Lung (tissue), 11 donors: ENCODE measurements at regions not wholly inside any gene's neighbourhood (a gene's known extent, or its start where the extent isn't known, plus 50 kb on each side); places are given as distances from the start of the nearest gene placed in this dataset.

Source experiments
- ATAC-seq: fragments of 200-7000 bp; cut with Tn5 transposase; one replicate; pipeline ENCODE4 v1.9.1; 2020; ENCODE audit warnings: moderate number of reproducible peaks; ENCODE audit not compliant: insufficient read depth, low FRiP score
- DNase-seq, 3 donors: peaks; one replicate each; pipeline ENCODE4 v3.0.0-alpha.2; 2013 to 2017
- H3K27ac ChIP-seq, 2 donors: one replicate each; pipeline ENCODE4 v1.5.1; 2013; ENCODE audit warnings: mild to moderate bottlenecking in 2 of 2, moderate library complexity in 2 of 2, control low read depth in 1 of 2, inconsistent platforms in 1 of 2, low read depth in 1 of 2, low read length in 1 of 2
- H3K27me3 ChIP-seq, 3 donors: one replicate each; pipeline ENCODE4 v1.5.1; 2013; ENCODE audit warnings: low read length in 2 of 3; ENCODE audit not compliant: control insufficient read depth in 3 of 3, insufficient read depth in 3 of 3
- H3K36me3 ChIP-seq, 4 donors: one replicate each; pipeline ENCODE4 v1.5.1; 2013; ENCODE audit warnings: low read length in 4 of 4, mild to moderate bottlenecking in 1 of 4, moderate library complexity in 1 of 4; ENCODE audit not compliant: control insufficient read depth in 4 of 4, insufficient read depth in 4 of 4
- H3K4me1 ChIP-seq, 5 donors: one replicate each; pipeline ENCODE4 v1.5.1; 2013; ENCODE audit warnings: low read length in 5 of 5, mild to moderate bottlenecking in 2 of 5, moderate library complexity in 1 of 5; ENCODE audit not compliant: control insufficient read depth in 5 of 5, insufficient read depth in 5 of 5
- H3K4me3 ChIP-seq: one replicate; pipeline ENCODE4 v1.5.1; 2013; ENCODE audit warnings: mild to moderate bottlenecking, control low read depth, moderate library complexity
- H3K9ac ChIP-seq, 2 donors: one replicate each; pipeline ENCODE4 v1.5.1; 2013; ENCODE audit warnings: low read length in 2 of 2, control low read depth in 1 of 2; ENCODE audit not compliant: insufficient read depth in 1 of 2
- H3K9me3 ChIP-seq, 4 donors: one replicate each; pipeline ENCODE4 v1.5.1; 2013; ENCODE audit warnings: low read length in 3 of 4, mild to moderate bottlenecking in 1 of 4, moderate library complexity in 1 of 4; ENCODE audit not compliant: control insufficient read depth in 4 of 4, insufficient read depth in 3 of 4
- WGBS, 2 donors: extraction: QIAGEN DNeasy Blood & Tissue Kit; methylation state at CpG; one replicate each; pipeline ENCODE4 v1.1.7; 2013; 5-methylcytosine and 5-hydroxymethylcytosine counted together
- TF ChIP-seq, protein P1 (sequence below): IDR thresholded peaks from 2 replicates; pipeline ENCODE4 v1.5.1; 2012; ENCODE audit warnings: mild to moderate bottlenecking; ENCODE audit errors: control extremely low read depth, extremely low read depth
- donor health status: control.
- donor health status: control.
- donor health status: Bipolar disorder and iron deficiency.
- donor health status: healthy.
- donor health status: DM: yes; HTN: yes; CAD: no.

DNA sequence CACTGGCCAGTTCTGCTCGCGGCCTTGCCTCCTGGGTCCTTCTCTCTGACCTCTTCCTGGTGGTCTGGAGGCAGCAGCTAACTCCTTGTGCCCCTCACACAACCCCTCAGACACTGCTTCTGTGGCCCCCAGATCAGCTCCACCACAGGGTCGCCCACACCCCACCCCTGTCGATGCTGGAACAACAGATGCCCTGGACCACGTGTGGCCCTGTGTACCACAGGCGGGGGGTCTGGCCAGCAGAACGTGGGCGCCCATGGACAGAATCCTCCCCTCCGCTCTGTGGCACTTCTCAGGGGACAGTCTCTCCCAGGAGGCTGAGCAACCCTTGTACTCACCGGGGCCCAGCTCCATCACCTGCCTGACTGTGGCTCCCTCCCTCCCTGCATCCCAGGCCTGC is 245.6 kb downstream of the NDUFA10 start:
- H3K9me3 ChIP-seq: peaks cover 0 to 3% (median 0%) of the 10 kb centered on the region in 4 donors
- H3K4me1 ChIP-seq: peaks cover 0 to 8% (median 0%) of the 10 kb centered on the region in 5 donors
- 95 to 98% methylated on average over 10 of the region's 10 CpGs for WGBS, 2 donors
- TF ChIP-seq, protein P1, sequence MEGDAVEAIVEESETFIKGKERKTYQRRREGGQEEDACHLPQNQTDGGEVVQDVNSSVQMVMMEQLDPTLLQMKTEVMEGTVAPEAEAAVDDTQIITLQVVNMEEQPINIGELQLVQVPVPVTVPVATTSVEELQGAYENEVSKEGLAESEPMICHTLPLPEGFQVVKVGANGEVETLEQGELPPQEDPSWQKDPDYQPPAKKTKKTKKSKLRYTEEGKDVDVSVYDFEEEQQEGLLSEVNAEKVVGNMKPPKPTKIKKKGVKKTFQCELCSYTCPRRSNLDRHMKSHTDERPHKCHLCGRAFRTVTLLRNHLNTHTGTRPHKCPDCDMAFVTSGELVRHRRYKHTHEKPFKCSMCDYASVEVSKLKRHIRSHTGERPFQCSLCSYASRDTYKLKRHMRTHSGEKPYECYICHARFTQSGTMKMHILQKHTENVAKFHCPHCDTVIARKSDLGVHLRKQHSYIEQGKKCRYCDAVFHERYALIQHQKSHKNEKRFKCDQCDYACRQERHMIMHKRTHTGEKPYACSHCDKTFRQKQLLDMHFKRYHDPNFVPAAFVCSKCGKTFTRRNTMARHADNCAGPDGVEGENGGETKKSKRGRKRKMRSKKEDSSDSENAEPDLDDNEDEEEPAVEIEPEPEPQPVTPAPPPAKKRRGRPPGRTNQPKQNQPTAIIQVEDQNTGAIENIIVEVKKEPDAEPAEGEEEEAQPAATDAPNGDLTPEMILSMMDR: no peak
- no peak overlapping the region for H3K9ac ChIP-seq
- DNase-seq: no peak
- H3K36me3 ChIP-seq: no peaks in the 10 kb centered on the region
- peaks cover 0 to 4% (median 0%) of the 10 kb centered on the region in 3 donors for H3K27me3 ChIP-seq
- H3K4me3 ChIP-seq: no peak overlapping the region
- ATAC-seq: no peak
- no peak overlapping the region for H3K27ac ChIP-seq

DNA sequence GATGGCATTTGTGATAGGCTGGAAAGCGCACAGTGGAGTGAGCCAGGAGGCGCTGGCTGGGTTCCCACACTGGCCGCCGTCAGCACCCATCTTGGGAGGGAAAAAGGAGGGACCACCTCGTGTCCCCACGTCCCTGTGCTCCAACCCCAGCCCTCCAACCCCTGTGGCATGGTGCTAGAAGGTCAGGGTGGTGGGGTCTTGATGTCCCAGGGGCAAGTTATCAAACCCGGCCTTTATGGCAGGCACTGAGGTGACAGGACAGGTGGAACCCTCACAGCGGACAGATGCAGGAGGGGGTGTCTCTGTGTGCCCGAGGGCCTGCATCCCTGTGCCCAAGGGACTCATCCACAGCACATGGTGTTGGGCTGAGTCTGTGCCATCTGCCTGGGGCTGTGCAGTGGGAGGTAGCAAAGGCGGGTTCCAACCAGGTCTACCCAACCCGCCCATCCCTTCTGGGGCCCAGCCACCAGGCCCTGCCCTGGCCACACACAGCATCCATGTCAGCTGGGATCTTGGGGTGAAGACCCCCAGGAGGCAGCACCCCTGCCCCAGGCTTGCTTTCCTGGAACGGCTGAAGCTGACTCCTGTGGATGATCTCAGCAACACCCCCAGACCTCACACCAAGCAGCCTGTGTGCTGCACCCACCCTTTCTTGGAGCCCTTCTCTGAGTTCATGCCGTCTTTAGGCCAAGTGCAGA is 246.1 kb downstream of the NDUFA10 start:
- Histone ChIP-seq H3K4me3 (no peak overlapping the region), H3K27ac (no peak overlapping the region), H3K4me1 (peaks cover 0 to 8% (median 0%) of the 10 kb centered on the region in 5 donors), H3K9me3 (peaks cover 0 to 3% (median 0%) of the 10 kb centered on the region in 4 donors), H3K27me3 (peaks cover 0 to 4% (median 0%) of the 10 kb centered on the region in 3 donors), H3K36me3 (no peaks in the 10 kb centered on the region), H3K9ac (no peak overlapping the region)
- TF ChIP-seq, protein P1: no peak
- 94 to 97% methylated on average over 13 of the region's 13 CpGs for WGBS, 2 donors
- DNase-seq: no peak
- no peak for ATAC-seq

DNA sequence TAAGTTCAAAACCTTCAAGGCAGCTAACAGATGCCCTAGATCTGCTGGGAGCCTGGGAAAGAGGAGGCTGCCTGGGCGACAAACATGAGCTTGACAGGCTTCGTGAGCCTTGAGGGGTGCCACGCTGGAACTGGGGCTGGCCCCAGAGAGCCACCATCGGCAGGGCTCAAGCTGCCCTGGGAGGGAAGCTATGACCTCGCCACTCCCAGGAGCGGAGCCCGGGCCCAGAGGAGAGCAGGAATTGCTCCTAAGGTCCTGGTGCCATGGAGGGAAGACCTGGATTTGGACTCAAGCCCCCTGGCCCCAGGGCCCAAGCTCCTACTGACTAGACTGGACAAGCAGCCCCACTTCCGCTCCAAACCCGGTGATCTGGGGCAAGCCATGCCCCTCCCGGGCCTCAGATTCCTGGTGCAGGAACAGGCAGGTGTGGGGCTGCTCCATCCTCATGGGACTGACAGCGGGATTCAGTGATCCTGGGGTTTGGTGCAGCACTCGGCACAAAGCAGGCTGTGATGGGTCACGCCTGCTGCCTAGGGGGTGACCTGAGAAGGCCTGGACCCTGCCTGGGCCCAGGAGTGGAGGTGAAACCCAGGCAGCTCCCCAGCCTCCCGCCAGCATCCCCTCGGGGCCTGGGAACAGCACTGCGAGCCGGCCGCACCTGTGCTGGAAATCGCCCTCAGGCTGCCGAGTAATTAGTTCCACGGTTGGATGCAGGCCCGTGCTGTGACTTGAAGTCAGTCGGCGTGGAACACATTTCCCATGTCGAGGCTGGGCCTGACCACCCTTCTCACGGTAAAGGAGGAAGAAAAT is 246.9 kb downstream of the NDUFA10 start:
- Histone ChIP-seq H3K27ac (no peak overlapping the region), H3K9ac (no peak overlapping the region), H3K36me3 (no peaks in the 10 kb centered on the region), H3K9me3 (peaks cover 0 to 3% (median 0%) of the 10 kb centered on the region in 4 donors), H3K27me3 (peaks cover 0 to 4% (median 0%) of the 10 kb centered on the region in 3 donors), H3K4me1 (peaks cover 0 to 8% (median 0%) of the 10 kb centered on the region in 5 donors), H3K4me3 (no peak overlapping the region)
- no peak for DNase-seq
- TF ChIP-seq, protein P1: no peak
- no peak for ATAC-seq
- WGBS, 2 donors: 91 to 95% methylated on average over 26 of the region's 26 CpGs
